ENCODE measurements at regions not wholly inside any gene's neighbourhood (a gene's known extent, or its start where the extent isn't known, plus 50 kb on each side); places are given as distances from the start of the nearest gene placed in this dataset.
A peak's percentile ranks its signal among the peaks of the same experiment; 100 is the strongest.
"Not testable (repeated sequence)": the region's sequence is repeated elsewhere in the genome, so short reads cannot be mapped to it uniquely, and the experiment has no call there.

GRCh38 chr15:69762373-69763148 is 309.9 kb downstream of the RPLP1 start:
- Histone ChIP-seq H3K27ac (ENCODE audit: low read length) (no peak overlapping the region), H3K27me3 (ENCODE audit: control insufficient read depth, insufficient read depth, low read length) (no peaks in the 10 kb centered on the region), H3K4me3 (ENCODE audit: low read length) (no peak overlapping the region), H3K9me3 (ENCODE audit: control insufficient read depth, insufficient read depth, low read length) (no peaks in the 10 kb centered on the region), H3K4me1 (ENCODE audit: control insufficient read depth, insufficient read depth, low read length) (peaks cover 40% of the 10 kb centered on the region), H3K36me3 (ENCODE audit: control insufficient read depth, insufficient read depth, low read length) (no peaks in the 10 kb centered on the region)
- H3K27ac Mint-ChIP-seq = no peak overlapping the region
- 87% methylated on average over 6 of the region's 6 CpGs for WGBS (ENCODE audit: insufficient coverage)
- TF ChIP-seq CTCF (IDR thresholded peaks at IDR 0.05) = no peak
- H3K4me3 Mint-ChIP-seq = no peak overlapping the region
- intact Hi-C loops (cut with micrococcal nuclease) = no loop called here
- peaks cover 0 to 3% of the 10 kb centered on the region in 2 donors for H3K9me3 Mint-ChIP-seq
- peak in 1 of 2 donors; percentile 10 for DNase-seq
- H3K36me3 Mint-ChIP-seq = no peaks in the 10 kb centered on the region
- peaks cover 38 to 51% of the 10 kb centered on the region in 2 donors for H3K4me1 Mint-ChIP-seq
- no peak for ATAC-seq
- peaks cover 50 to 74% of the 10 kb centered on the region in 2 donors for H3K27me3 Mint-ChIP-seq (ENCODE audit: low read depth in 2 of 2)

GRCh38 chr15:69763831-69764230 is 311.2 kb downstream of the RPLP1 start:
- no peak overlapping the region for H3K27ac ChIP-seq (ENCODE audit: low read length)
- H3K4me1 ChIP-seq (ENCODE audit: control insufficient read depth, insufficient read depth, low read length) = peaks cover 27% of the 10 kb centered on the region
- H3K27me3 Mint-ChIP-seq (ENCODE audit: low read depth in 2 of 2) = peaks cover 53 to 81% of the 10 kb centered on the region in 2 donors
- H3K36me3 Mint-ChIP-seq = no peaks in the 10 kb centered on the region
- H3K9me3 ChIP-seq (ENCODE audit: control insufficient read depth, insufficient read depth, low read length) = no peaks in the 10 kb centered on the region
- peaks cover 28 to 39% of the 10 kb centered on the region in 2 donors for H3K4me1 Mint-ChIP-seq
- no peak for ATAC-seq
- no peak overlapping the region for H3K4me3 Mint-ChIP-seq
- H3K27ac Mint-ChIP-seq = no peak overlapping the region
- H3K4me3 ChIP-seq (ENCODE audit: low read length) = no peak overlapping the region
- 98% methylated on average over 2 of the region's 3 CpGs for WGBS (ENCODE audit: insufficient coverage)
- DNase-seq = no peak
- no peak for TF ChIP-seq CTCF (IDR thresholded peaks at IDR 0.05)
- H3K9me3 Mint-ChIP-seq = peaks cover 0 to 3% of the 10 kb centered on the region in 2 donors
- H3K36me3 ChIP-seq (ENCODE audit: control insufficient read depth, insufficient read depth, low read length) = no peaks in the 10 kb centered on the region
- H3K27me3 ChIP-seq (ENCODE audit: control insufficient read depth, insufficient read depth, low read length) = no peaks in the 10 kb centered on the region
- intact Hi-C loops (cut with micrococcal nuclease) = no loop called here

GRCh38 chr15:69766156-69766555 is 313.5 kb downstream of the RPLP1 start:
- H3K36me3 Mint-ChIP-seq = no peaks in the 10 kb centered on the region
- Histone ChIP-seq H3K4me3 (ENCODE audit: low read length) (no peak overlapping the region), H3K4me1 (ENCODE audit: control insufficient read depth, insufficient read depth, low read length) (peaks cover 8% of the 10 kb centered on the region), H3K27me3 (ENCODE audit: control insufficient read depth, insufficient read depth, low read length) (peaks cover 7% of the 10 kb centered on the region), H3K9me3 (ENCODE audit: control insufficient read depth, insufficient read depth, low read length) (no peaks in the 10 kb centered on the region), H3K36me3 (ENCODE audit: control insufficient read depth, insufficient read depth, low read length) (no peaks in the 10 kb centered on the region), H3K27ac (ENCODE audit: low read length) (no peak overlapping the region)
- peaks cover 64 to 92% of the 10 kb centered on the region in 2 donors for H3K27me3 Mint-ChIP-seq (ENCODE audit: low read depth in 2 of 2)
- ATAC-seq (no peak), DNase-seq (no peak)
- TF ChIP-seq CTCF (IDR thresholded peaks at IDR 0.05) = no peak
- intact Hi-C loops (cut with micrococcal nuclease) = no loop called here
- peaks cover 0 to 3% of the 10 kb centered on the region in 2 donors for H3K9me3 Mint-ChIP-seq
- no peak overlapping the region for H3K4me3 Mint-ChIP-seq
- H3K27ac Mint-ChIP-seq = no peak overlapping the region
- peaks cover 5 to 16% of the 10 kb centered on the region in 2 donors for H3K4me1 Mint-ChIP-seq

GRCh38 chr15:69767191-69767590 is 314.6 kb downstream of the RPLP1 start:
- Histone ChIP-seq H3K4me3 (ENCODE audit: low read length) (no peak overlapping the region), H3K36me3 (ENCODE audit: control insufficient read depth, insufficient read depth, low read length) (no peaks in the 10 kb centered on the region), H3K9me3 (ENCODE audit: control insufficient read depth, insufficient read depth, low read length) (no peaks in the 10 kb centered on the region), H3K4me1 (ENCODE audit: control insufficient read depth, insufficient read depth, low read length) (peaks cover 5% of the 10 kb centered on the region), H3K27ac (ENCODE audit: low read length) (no peak overlapping the region), H3K27me3 (ENCODE audit: control insufficient read depth, insufficient read depth, low read length) (peaks cover 7% of the 10 kb centered on the region)
- Mint-ChIP-seq H3K27ac (no peak overlapping the region), H3K36me3 (no peaks in the 10 kb centered on the region), H3K4me3 (no peak overlapping the region), H3K4me1 (peaks cover 0 to 8% of the 10 kb centered on the region in 2 donors), H3K27me3 (ENCODE audit: low read depth in 2 of 2) (peaks cover 70 to 92% of the 10 kb centered on the region in 2 donors), H3K9me3 (no peaks in the 10 kb centered on the region)
- WGBS (ENCODE audit: insufficient coverage) = 100% methylated on average over 3 of the region's 4 CpGs
- TF ChIP-seq CTCF (IDR thresholded peaks at IDR 0.05) = no peak
- intact Hi-C loops (cut with micrococcal nuclease) = no loop called here
- no peak for ATAC-seq
- no peak for DNase-seq

GRCh38 chr15:69769336-69769735 is 316.7 kb downstream of the RPLP1 start:
- H3K4me1 ChIP-seq (ENCODE audit: control insufficient read depth, insufficient read depth, low read length); ATAC-seq; H3K27me3 ChIP-seq (ENCODE audit: control insufficient read depth, insufficient read depth, low read length); H3K36me3 Mint-ChIP-seq; H3K27ac ChIP-seq (ENCODE audit: low read length); H3K9me3 ChIP-seq (ENCODE audit: control insufficient read depth, insufficient read depth, low read length); H3K36me3 ChIP-seq (ENCODE audit: control insufficient read depth, insufficient read depth, low read length); H3K4me3 Mint-ChIP-seq; H3K4me3 ChIP-seq (ENCODE audit: low read length); H3K9me3 Mint-ChIP-seq; H3K4me1 Mint-ChIP-seq; H3K27ac Mint-ChIP-seq; intact Hi-C loops (cut with micrococcal nuclease): not testable (repeated sequence)
- peak in 1 of 2 donors; percentile 39 for DNase-seq
- 64% methylated on average over 6 of the region's 6 CpGs for WGBS (ENCODE audit: insufficient coverage)
- peaks cover 62 to 87% of the 10 kb centered on the region in 2 donors for H3K27me3 Mint-ChIP-seq (ENCODE audit: low read depth in 2 of 2)
